Loucy (cell line): ENCODE measurements at regions not wholly inside any gene's neighbourhood (a gene's known extent, or its start where the extent isn't known, plus 50 kb on each side); places are given as distances from the start of the nearest gene placed in this dataset.

ENCODE experiments used
- EZH2phosphoT487 ChIP-seq: fragments of 200-600 bp; IDR thresholded peaks from 2 replicates; pipeline ENCODE4 v1.6.1; 2018; ENCODE audit warnings: antibody characterized with exemption, mild to moderate bottlenecking, moderate library complexity, borderline replicate concordance
- TF ChIP-seq, protein P1 (sequence below): fragments of 200-600 bp; sonication (generic); conservative IDR thresholded peaks from 2 replicates; pipeline ENCODE4 v1.5.1; 2014; ENCODE audit warnings: mild to moderate bottlenecking, antibody characterized with exemption, low read length

DNA sequence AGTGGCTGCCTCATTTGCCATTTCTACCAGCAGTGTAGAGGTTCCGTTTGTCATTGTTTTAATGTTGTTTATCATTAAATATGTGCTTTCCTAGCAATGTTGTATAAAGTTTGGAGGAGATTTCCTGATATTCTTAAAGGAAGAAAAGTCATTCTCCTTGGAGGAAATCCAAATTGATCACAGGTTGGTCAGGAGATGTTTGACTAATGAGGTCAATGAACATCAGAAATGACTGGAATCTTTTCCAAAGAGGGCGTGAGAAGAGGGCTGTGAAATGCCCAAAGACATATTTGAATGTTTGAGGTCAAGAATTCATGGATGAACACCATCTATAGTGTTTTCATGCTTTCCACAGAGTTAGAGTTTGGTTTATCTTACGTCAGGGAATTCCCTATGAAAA, 471.3 kb downstream of the MAT2B start:
- TF ChIP-seq, protein P1, sequence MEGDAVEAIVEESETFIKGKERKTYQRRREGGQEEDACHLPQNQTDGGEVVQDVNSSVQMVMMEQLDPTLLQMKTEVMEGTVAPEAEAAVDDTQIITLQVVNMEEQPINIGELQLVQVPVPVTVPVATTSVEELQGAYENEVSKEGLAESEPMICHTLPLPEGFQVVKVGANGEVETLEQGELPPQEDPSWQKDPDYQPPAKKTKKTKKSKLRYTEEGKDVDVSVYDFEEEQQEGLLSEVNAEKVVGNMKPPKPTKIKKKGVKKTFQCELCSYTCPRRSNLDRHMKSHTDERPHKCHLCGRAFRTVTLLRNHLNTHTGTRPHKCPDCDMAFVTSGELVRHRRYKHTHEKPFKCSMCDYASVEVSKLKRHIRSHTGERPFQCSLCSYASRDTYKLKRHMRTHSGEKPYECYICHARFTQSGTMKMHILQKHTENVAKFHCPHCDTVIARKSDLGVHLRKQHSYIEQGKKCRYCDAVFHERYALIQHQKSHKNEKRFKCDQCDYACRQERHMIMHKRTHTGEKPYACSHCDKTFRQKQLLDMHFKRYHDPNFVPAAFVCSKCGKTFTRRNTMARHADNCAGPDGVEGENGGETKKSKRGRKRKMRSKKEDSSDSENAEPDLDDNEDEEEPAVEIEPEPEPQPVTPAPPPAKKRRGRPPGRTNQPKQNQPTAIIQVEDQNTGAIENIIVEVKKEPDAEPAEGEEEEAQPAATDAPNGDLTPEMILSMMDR = no peak
- no peak for TF ChIP-seq EZH2phosphoT487
